ENCODE measurements at regions not wholly inside any gene's neighbourhood (a gene's known extent, or its start where the extent isn't known, plus 50 kb on each side); places are given as distances from the start of the nearest gene placed in this dataset.

GRCh38 chr2:188762151-188762550 lies 212.0 kb upstream of the COL3A1 start:
- 88% methylated on average over 1 of the region's 2 CpGs for WGBS (ENCODE audit: insufficient coverage, low lambda C conversion rate)
- H3K9me3 ChIP-seq (ENCODE audit: control insufficient read depth, low read depth, low read length): no peaks in the 10 kb centered on the region
- no peak overlapping the region for H3K4me3 ChIP-seq (ENCODE audit: low read length)

GRCh38 chr2:188765522-188766470 lies 208.4 kb upstream of the COL3A1 start:
- H3K36me3 ChIP-seq (ENCODE audit: control insufficient read depth, insufficient read depth, low read length): no peaks in the 10 kb centered on the region
- H3K4me1 ChIP-seq (ENCODE audit: control insufficient read depth, insufficient read depth, low read length): no peaks in the 10 kb centered on the region
- WGBS (ENCODE audit: insufficient coverage, low lambda C conversion rate): no CpG with 5 or more reads among the region's 3 CpGs
- DNase-seq: no peak
- H3K27ac ChIP-seq (ENCODE audit: low read length): no peak overlapping the region
- H3K9me3 ChIP-seq (ENCODE audit: control insufficient read depth, low read depth, low read length): no peaks in the 10 kb centered on the region
- no peak overlapping the region for H3K4me3 ChIP-seq (ENCODE audit: low read length)
- H3K27me3 ChIP-seq (ENCODE audit: control insufficient read depth, insufficient read depth, low read length): no peaks in the 10 kb centered on the region

More at GRCh38 chr2:188762151-188762550, 212.0 kb upstream of the COL3A1 start:
- DNase-seq: no peak
- Histone ChIP-seq H3K36me3 (ENCODE audit: control insufficient read depth, insufficient read depth, low read length) (no peaks in the 10 kb centered on the region), H3K27ac (ENCODE audit: low read length) (no peak overlapping the region), H3K27me3 (ENCODE audit: control insufficient read depth, insufficient read depth, low read length) (no peaks in the 10 kb centered on the region), H3K4me1 (ENCODE audit: control insufficient read depth, insufficient read depth, low read length) (no peaks in the 10 kb centered on the region)

GRCh38 chr2:188766471-188766856 lies 207.7 kb upstream of the COL3A1 start:
- 88% methylated on average over 1 of the region's 3 CpGs for WGBS (ENCODE audit: insufficient coverage, low lambda C conversion rate)
- H3K4me1 ChIP-seq (ENCODE audit: control insufficient read depth, insufficient read depth, low read length): no peaks in the 10 kb centered on the region
- no peaks in the 10 kb centered on the region for H3K9me3 ChIP-seq (ENCODE audit: control insufficient read depth, low read depth, low read length)
- no peaks in the 10 kb centered on the region for H3K36me3 ChIP-seq (ENCODE audit: control insufficient read depth, insufficient read depth, low read length)
- no peaks in the 10 kb centered on the region for H3K27me3 ChIP-seq (ENCODE audit: control insufficient read depth, insufficient read depth, low read length)
- no peak overlapping the region for H3K4me3 ChIP-seq (ENCODE audit: low read length)
- DNase-seq: no peak
- H3K27ac ChIP-seq (ENCODE audit: low read length): no peak overlapping the region

- no peaks in the 10 kb centered on the region for H3K4me1 ChIP-seq (ENCODE audit: control insufficient read depth, insufficient read depth, low read length)
- no peak for DNase-seq
- no CpG with 5 or more reads among the region's 1 CpG for WGBS (ENCODE audit: insufficient coverage, low lambda C conversion rate)
- no peaks in the 10 kb centered on the region for H3K9me3 ChIP-seq (ENCODE audit: control insufficient read depth, low read depth, low read length)
- no peak overlapping the region for H3K27ac ChIP-seq (ENCODE audit: low read length)
- H3K4me3 ChIP-seq (ENCODE audit: low read length): no peak overlapping the region
- no peaks in the 10 kb centered on the region for H3K27me3 ChIP-seq (ENCODE audit: control insufficient read depth, insufficient read depth, low read length)
- H3K36me3 ChIP-seq (ENCODE audit: control insufficient read depth, insufficient read depth, low read length): no peaks in the 10 kb centered on the region
Measured at GRCh38 chr2:188767176-188767575, 207.0 kb upstream of the COL3A1 start.

- Histone ChIP-seq H3K9me3 (ENCODE audit: control insufficient read depth, low read depth, low read length) (no peaks in the 10 kb centered on the region), H3K4me1 (ENCODE audit: control insufficient read depth, insufficient read depth, low read length) (no peaks in the 10 kb centered on the region), H3K4me3 (ENCODE audit: low read length) (no peak overlapping the region), H3K36me3 (ENCODE audit: control insufficient read depth, insufficient read depth, low read length) (no peaks in the 10 kb centered on the region), H3K27me3 (ENCODE audit: control insufficient read depth, insufficient read depth, low read length) (no peaks in the 10 kb centered on the region), H3K27ac (ENCODE audit: low read length) (no peak overlapping the region)
- 100% methylated on average over 1 of the region's 5 CpGs for WGBS (ENCODE audit: insufficient coverage, low lambda C conversion rate)
- DNase-seq: no peak
Measured at GRCh38 chr2:188770296-188770695, 203.9 kb upstream of the COL3A1 start.

GRCh38 chr2:188773075-188773474 lies 201.1 kb upstream of the COL3A1 start:
- no peaks in the 10 kb centered on the region for H3K36me3 ChIP-seq (ENCODE audit: control insufficient read depth, insufficient read depth, low read length)
- no peak overlapping the region for H3K27ac ChIP-seq (ENCODE audit: low read length)
- no peaks in the 10 kb centered on the region for H3K4me1 ChIP-seq (ENCODE audit: control insufficient read depth, insufficient read depth, low read length)
- no peak overlapping the region for H3K4me3 ChIP-seq (ENCODE audit: low read length)
- no peak for DNase-seq
- no peaks in the 10 kb centered on the region for H3K27me3 ChIP-seq (ENCODE audit: control insufficient read depth, insufficient read depth, low read length)
- no peaks in the 10 kb centered on the region for H3K9me3 ChIP-seq (ENCODE audit: control insufficient read depth, low read depth, low read length)

- no peak overlapping the region for H3K27ac ChIP-seq (ENCODE audit: low read length)
- no peaks in the 10 kb centered on the region for H3K9me3 ChIP-seq (ENCODE audit: control insufficient read depth, low read depth, low read length)
- no peak for DNase-seq
- H3K4me1 ChIP-seq (ENCODE audit: control insufficient read depth, insufficient read depth, low read length): no peaks in the 10 kb centered on the region
- no peaks in the 10 kb centered on the region for H3K27me3 ChIP-seq (ENCODE audit: control insufficient read depth, insufficient read depth, low read length)
- H3K4me3 ChIP-seq (ENCODE audit: low read length): no peak overlapping the region
- 83% methylated on average over 1 of the region's 1 CpG for WGBS (ENCODE audit: insufficient coverage, low lambda C conversion rate)
- no peaks in the 10 kb centered on the region for H3K36me3 ChIP-seq (ENCODE audit: control insufficient read depth, insufficient read depth, low read length)
Measured at GRCh38 chr2:188776634-188777033, 197.5 kb upstream of the COL3A1 start.

GRCh38 chr2:188784269-188784762 lies 189.9 kb upstream of the COL3A1 start:
- Histone ChIP-seq H3K4me1 (ENCODE audit: control insufficient read depth, insufficient read depth, low read length) (no peaks in the 10 kb centered on the region), H3K36me3 (ENCODE audit: control insufficient read depth, insufficient read depth, low read length) (no peaks in the 10 kb centered on the region), H3K4me3 (ENCODE audit: low read length) (no peak overlapping the region), H3K9me3 (ENCODE audit: control insufficient read depth, low read depth, low read length) (no peaks in the 10 kb centered on the region), H3K27ac (ENCODE audit: low read length) (no peak overlapping the region), H3K27me3 (ENCODE audit: control insufficient read depth, insufficient read depth, low read length) (no peaks in the 10 kb centered on the region)
- no CpG with 5 or more reads among the region's 1 CpG for WGBS (ENCODE audit: insufficient coverage, low lambda C conversion rate)
- no peak for DNase-seq

- 83% methylated on average over 1 of the region's 2 CpGs for WGBS (ENCODE audit: insufficient coverage, low lambda C conversion rate)
- no peaks in the 10 kb centered on the region for H3K27me3 ChIP-seq (ENCODE audit: control insufficient read depth, insufficient read depth, low read length)
- no peak for DNase-seq
- no peak overlapping the region for H3K4me3 ChIP-seq (ENCODE audit: low read length)
- no peak overlapping the region for H3K27ac ChIP-seq (ENCODE audit: low read length)
- H3K4me1 ChIP-seq (ENCODE audit: control insufficient read depth, insufficient read depth, low read length): no peaks in the 10 kb centered on the region
- no peaks in the 10 kb centered on the region for H3K9me3 ChIP-seq (ENCODE audit: control insufficient read depth, low read depth, low read length)
- H3K36me3 ChIP-seq (ENCODE audit: control insufficient read depth, insufficient read depth, low read length): no peaks in the 10 kb centered on the region
Measured at GRCh38 chr2:188785061-188785460, 189.1 kb upstream of the COL3A1 start.

- WGBS (ENCODE audit: insufficient coverage, low lambda C conversion rate): 96% methylated on average over 3 of the region's 6 CpGs
- H3K4me1 ChIP-seq (ENCODE audit: control insufficient read depth, insufficient read depth, low read length): no peaks in the 10 kb centered on the region
- H3K4me3 ChIP-seq (ENCODE audit: low read length): no peak overlapping the region
- no peak for DNase-seq
- no peaks in the 10 kb centered on the region for H3K36me3 ChIP-seq (ENCODE audit: control insufficient read depth, insufficient read depth, low read length)
- no peaks in the 10 kb centered on the region for H3K9me3 ChIP-seq (ENCODE audit: control insufficient read depth, low read depth, low read length)
- H3K27ac ChIP-seq (ENCODE audit: low read length): peak overlapping the region; percentile 39
- H3K27me3 ChIP-seq (ENCODE audit: control insufficient read depth, insufficient read depth, low read length): no peaks in the 10 kb centered on the region
Measured at GRCh38 chr2:188785490-188785889, 188.7 kb upstream of the COL3A1 start.

All from large intestine (tissue), 3 donors.